ENCODE measurements at regions not wholly inside any gene's neighbourhood (a gene's known extent, or its start where the extent isn't known, plus 50 kb on each side); places are given as distances from the start of the nearest gene placed in this dataset.

DNA sequence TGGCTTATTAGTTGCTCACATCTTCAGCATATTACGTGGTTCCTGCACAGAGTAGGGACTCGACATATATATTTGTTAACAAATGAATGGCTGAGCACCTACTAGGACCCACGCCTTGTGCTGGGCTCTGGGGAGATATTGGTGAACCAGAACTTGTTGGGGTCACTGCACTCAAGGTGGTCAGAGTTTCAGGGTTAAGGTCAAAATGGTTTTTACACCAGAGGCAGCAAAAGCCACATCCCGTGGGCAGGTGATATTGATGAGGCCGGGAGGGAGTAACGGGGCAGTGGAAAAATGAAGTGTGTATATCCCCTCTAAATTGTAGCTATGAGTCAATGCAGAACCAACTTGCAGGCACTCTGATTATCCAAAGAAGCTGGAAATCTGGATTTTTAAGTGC is 136.5 kb upstream of the KLF4 start:
- TF ChIP-seq, protein P1, sequence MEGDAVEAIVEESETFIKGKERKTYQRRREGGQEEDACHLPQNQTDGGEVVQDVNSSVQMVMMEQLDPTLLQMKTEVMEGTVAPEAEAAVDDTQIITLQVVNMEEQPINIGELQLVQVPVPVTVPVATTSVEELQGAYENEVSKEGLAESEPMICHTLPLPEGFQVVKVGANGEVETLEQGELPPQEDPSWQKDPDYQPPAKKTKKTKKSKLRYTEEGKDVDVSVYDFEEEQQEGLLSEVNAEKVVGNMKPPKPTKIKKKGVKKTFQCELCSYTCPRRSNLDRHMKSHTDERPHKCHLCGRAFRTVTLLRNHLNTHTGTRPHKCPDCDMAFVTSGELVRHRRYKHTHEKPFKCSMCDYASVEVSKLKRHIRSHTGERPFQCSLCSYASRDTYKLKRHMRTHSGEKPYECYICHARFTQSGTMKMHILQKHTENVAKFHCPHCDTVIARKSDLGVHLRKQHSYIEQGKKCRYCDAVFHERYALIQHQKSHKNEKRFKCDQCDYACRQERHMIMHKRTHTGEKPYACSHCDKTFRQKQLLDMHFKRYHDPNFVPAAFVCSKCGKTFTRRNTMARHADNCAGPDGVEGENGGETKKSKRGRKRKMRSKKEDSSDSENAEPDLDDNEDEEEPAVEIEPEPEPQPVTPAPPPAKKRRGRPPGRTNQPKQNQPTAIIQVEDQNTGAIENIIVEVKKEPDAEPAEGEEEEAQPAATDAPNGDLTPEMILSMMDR (IDR thresholded peaks at IDR 0.05): no peak
- TF ChIP-seq POLR2A (IDR thresholded peaks at IDR 0.05; ENCODE audit: low read depth) (no peak), EP300 (IDR thresholded peaks at IDR 0.05) (no peak), POLR2AphosphoS5 (IDR thresholded peaks at IDR 0.05) (no peak)
